Erythroblast (primary cell): ENCODE measurements at regions not wholly inside any gene's neighbourhood (a gene's known extent, or its start where the extent isn't known, plus 50 kb on each side); places are given as distances from the start of the nearest gene placed in this dataset.

Experiments
- GATA1 ChIP-seq: IDR thresholded peaks from 2 replicates; pipeline ENCODE4 v1.6.1; 2011; ENCODE audit warnings: low read depth, mild to moderate bottlenecking, control low read depth, low read length, moderate library complexity
- POLR2A ChIP-seq: IDR thresholded peaks from 2 replicates; pipeline ENCODE4 v1.6.1; 2011; ENCODE audit warnings: mild to moderate bottlenecking, low read length

GRCh38 chr11:11036185-11036847, 178.5 kb upstream of the ZBED5 start:
- TF ChIP-seq POLR2A = no peak
- TF ChIP-seq GATA1 = no peak
